ENCODE measurements at regions not wholly inside any gene's neighbourhood (a gene's known extent, or its start where the extent isn't known, plus 50 kb on each side); places are given as distances from the start of the nearest gene placed in this dataset.

GRCh38 chr4:180664766-180665368, 1578.3 kb upstream of the TENM3 start:
- Histone ChIP-seq H3K27me3 (no peaks in the 10 kb centered on the region), H3K36me3 (no peaks in the 10 kb centered on the region), H3K9me3 (no peaks in the 10 kb centered on the region), H3K4me3 (ENCODE audit: low read depth in 1 of 2, low read length in 1 of 2) (no peak overlapping the region), H3K4me1 (ENCODE audit: control insufficient read depth in 1 of 2, insufficient read depth in 1 of 2, low read depth in 1 of 2, low read length in 1 of 2) (no peaks in the 10 kb centered on the region), H3K27ac (no peak overlapping the region)
- TF ChIP-seq, protein P1, sequence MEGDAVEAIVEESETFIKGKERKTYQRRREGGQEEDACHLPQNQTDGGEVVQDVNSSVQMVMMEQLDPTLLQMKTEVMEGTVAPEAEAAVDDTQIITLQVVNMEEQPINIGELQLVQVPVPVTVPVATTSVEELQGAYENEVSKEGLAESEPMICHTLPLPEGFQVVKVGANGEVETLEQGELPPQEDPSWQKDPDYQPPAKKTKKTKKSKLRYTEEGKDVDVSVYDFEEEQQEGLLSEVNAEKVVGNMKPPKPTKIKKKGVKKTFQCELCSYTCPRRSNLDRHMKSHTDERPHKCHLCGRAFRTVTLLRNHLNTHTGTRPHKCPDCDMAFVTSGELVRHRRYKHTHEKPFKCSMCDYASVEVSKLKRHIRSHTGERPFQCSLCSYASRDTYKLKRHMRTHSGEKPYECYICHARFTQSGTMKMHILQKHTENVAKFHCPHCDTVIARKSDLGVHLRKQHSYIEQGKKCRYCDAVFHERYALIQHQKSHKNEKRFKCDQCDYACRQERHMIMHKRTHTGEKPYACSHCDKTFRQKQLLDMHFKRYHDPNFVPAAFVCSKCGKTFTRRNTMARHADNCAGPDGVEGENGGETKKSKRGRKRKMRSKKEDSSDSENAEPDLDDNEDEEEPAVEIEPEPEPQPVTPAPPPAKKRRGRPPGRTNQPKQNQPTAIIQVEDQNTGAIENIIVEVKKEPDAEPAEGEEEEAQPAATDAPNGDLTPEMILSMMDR (IDR thresholded peaks at IDR 0.05) = no peak

GRCh38 chr4:180665481-180665880, 1577.7 kb upstream of the TENM3 start:
- Histone ChIP-seq H3K27ac (no peak overlapping the region), H3K36me3 (no peaks in the 10 kb centered on the region), H3K9me3 (no peaks in the 10 kb centered on the region), H3K27me3 (no peaks in the 10 kb centered on the region), H3K4me3 (ENCODE audit: low read depth in 1 of 2, low read length in 1 of 2) (no peak overlapping the region), H3K4me1 (ENCODE audit: control insufficient read depth in 1 of 2, insufficient read depth in 1 of 2, low read depth in 1 of 2, low read length in 1 of 2) (no peaks in the 10 kb centered on the region)
- TF ChIP-seq, protein P1 (IDR thresholded peaks at IDR 0.05) = no peak

DNA sequence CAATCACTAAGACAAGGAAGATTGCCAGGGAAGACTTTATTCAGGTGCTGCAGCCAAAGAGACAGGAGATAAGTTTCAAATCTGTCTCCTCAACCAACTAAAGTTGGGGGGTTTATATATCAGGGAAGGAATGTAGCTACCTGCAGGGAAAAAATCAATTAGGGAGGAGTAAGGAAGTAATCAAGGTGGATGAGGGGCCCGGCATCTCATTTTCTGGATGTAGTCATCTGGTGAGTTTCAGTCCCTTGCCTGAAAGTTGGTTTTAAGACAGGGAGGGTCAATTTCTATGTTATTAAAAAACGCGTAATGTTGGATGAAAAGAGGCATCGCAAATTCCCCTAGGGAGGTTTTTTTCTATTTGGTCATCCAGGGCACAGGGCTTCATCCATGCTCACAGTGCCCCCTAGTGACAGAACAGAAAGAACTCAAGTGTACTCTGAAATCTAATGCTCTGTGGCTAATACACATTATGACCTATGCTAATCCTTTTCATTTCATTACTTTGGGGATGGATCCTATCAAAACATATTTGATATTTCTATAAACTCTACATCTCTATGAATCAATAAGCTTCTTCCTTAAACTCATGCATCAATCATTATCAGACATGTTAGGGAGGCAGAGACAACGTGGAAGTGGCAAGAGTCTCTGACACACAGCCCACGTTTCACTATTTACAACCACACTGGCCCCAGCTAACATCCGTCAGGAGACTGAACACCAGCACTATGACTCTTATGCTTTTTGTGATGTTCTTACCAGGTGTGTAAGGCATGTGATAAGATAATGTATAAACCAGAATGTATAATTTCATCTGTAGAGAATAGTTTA, 1577.0 kb upstream of the TENM3 start:
- no peaks in the 10 kb centered on the region for H3K9me3 ChIP-seq
- H3K4me3 ChIP-seq (ENCODE audit: low read depth in 1 of 2, low read length in 1 of 2) = no peak overlapping the region
- H3K36me3 ChIP-seq = no peaks in the 10 kb centered on the region

DNA sequence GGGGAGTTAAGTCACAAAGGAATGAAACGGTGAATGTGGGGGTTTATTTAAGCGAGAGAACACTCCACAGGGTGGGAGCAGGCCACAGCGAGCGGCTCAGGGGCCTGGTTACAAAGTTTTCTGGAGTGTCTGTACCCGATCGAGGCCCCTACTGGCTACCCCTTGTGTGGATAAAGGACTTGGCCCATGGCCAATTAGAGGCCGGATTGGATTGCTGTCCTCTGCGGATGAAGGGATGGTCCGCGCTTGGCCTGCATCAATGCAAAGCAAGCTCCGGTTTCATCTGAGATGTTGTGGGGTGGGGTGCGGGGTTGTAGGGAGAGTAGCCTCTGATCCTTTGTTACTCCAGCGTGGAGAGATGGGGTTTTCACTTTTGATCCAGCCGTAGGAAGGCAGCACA, 1574.5 kb upstream of the TENM3 start:
- H3K9me3 ChIP-seq = no peaks in the 10 kb centered on the region
- no peaks in the 10 kb centered on the region for H3K4me1 ChIP-seq (ENCODE audit: control insufficient read depth in 1 of 2, insufficient read depth in 1 of 2, low read depth in 1 of 2, low read length in 1 of 2)
- H3K27ac ChIP-seq = no peak overlapping the region
- H3K4me3 ChIP-seq (ENCODE audit: low read depth in 1 of 2, low read length in 1 of 2) = no peak overlapping the region
- TF ChIP-seq, protein P1 (IDR thresholded peaks at IDR 0.05) = no peak
- H3K27me3 ChIP-seq = no peaks in the 10 kb centered on the region
- no peaks in the 10 kb centered on the region for H3K36me3 ChIP-seq

More for the DNA sequence above, 1577.0 kb upstream of the TENM3 start:
- Histone ChIP-seq H3K27ac (no peak overlapping the region), H3K4me1 (ENCODE audit: control insufficient read depth in 1 of 2, insufficient read depth in 1 of 2, low read depth in 1 of 2, low read length in 1 of 2) (no peaks in the 10 kb centered on the region), H3K27me3 (no peaks in the 10 kb centered on the region)
- TF ChIP-seq, protein P1 (IDR thresholded peaks at IDR 0.05) = no peak

- Histone ChIP-seq H3K36me3 (no peaks in the 10 kb centered on the region), H3K4me3 (ENCODE audit: low read depth in 1 of 2, low read length in 1 of 2) (no peak overlapping the region)
- TF ChIP-seq, protein P1 (IDR thresholded peaks at IDR 0.05) = no peak
Measured at GRCh38 chr4:180669680-180670079, 1573.5 kb upstream of the TENM3 start.

More at GRCh38 chr4:180669680-180670079, 1573.5 kb upstream of the TENM3 start:
- Histone ChIP-seq H3K27me3 (no peaks in the 10 kb centered on the region), H3K27ac (no peak overlapping the region), H3K4me1 (ENCODE audit: control insufficient read depth in 1 of 2, insufficient read depth in 1 of 2, low read depth in 1 of 2, low read length in 1 of 2) (no peaks in the 10 kb centered on the region), H3K9me3 (no peaks in the 10 kb centered on the region)
